ENCODE measurements at regions not wholly inside any gene's neighbourhood (a gene's known extent, or its start where the extent isn't known, plus 50 kb on each side); places are given as distances from the start of the nearest gene placed in this dataset.

DNA sequence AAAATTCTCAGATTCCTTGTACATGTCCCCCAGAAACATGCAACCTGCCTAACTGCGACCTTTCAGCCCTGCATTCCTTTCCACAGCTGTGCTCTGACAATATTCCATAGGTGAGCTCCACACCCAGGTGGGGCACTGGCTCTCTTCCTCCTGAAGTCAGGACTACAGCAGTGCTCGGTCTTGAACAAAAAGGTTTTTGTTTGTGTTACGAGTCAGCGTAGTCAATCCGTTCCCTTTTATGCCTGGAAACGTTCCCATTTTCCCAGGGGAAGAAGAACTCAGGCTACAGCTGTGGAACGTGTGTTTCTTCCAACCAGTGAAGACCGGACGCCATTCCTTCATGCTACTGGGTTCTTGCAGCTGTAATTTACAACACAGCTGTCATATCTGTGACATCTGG, 52.4 kb upstream of the PFKP start:
- no peak for TF ChIP-seq CTCF (IDR thresholded peaks at IDR 0.05; ENCODE audit: low read depth, low read length, missing input control)
- TF ChIP-seq TAF1 (conservative IDR thresholded peaks at IDR 0.05) = no peak
- TF ChIP-seq JUND (IDR thresholded peaks at IDR 0.05) = no peak
- no peak for TF ChIP-seq YY1 (IDR thresholded peaks at IDR 0.05)
- TF ChIP-seq RAD21 (IDR thresholded peaks at IDR 0.05) = no peak
- TF ChIP-seq GABPA (IDR thresholded peaks at IDR 0.05 in 1 of 2, conservative IDR thresholded peaks at IDR 0.05 in 1 of 2) = no peak
- no peak for TF ChIP-seq SP1 (IDR thresholded peaks at IDR 0.05)
- TF ChIP-seq, protein P1, sequence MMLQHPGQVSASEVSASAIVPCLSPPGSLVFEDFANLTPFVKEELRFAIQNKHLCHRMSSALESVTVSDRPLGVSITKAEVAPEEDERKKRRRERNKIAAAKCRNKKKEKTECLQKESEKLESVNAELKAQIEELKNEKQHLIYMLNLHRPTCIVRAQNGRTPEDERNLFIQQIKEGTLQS (IDR thresholded peaks at IDR 0.05) = no peak
- TF ChIP-seq, protein P2, sequence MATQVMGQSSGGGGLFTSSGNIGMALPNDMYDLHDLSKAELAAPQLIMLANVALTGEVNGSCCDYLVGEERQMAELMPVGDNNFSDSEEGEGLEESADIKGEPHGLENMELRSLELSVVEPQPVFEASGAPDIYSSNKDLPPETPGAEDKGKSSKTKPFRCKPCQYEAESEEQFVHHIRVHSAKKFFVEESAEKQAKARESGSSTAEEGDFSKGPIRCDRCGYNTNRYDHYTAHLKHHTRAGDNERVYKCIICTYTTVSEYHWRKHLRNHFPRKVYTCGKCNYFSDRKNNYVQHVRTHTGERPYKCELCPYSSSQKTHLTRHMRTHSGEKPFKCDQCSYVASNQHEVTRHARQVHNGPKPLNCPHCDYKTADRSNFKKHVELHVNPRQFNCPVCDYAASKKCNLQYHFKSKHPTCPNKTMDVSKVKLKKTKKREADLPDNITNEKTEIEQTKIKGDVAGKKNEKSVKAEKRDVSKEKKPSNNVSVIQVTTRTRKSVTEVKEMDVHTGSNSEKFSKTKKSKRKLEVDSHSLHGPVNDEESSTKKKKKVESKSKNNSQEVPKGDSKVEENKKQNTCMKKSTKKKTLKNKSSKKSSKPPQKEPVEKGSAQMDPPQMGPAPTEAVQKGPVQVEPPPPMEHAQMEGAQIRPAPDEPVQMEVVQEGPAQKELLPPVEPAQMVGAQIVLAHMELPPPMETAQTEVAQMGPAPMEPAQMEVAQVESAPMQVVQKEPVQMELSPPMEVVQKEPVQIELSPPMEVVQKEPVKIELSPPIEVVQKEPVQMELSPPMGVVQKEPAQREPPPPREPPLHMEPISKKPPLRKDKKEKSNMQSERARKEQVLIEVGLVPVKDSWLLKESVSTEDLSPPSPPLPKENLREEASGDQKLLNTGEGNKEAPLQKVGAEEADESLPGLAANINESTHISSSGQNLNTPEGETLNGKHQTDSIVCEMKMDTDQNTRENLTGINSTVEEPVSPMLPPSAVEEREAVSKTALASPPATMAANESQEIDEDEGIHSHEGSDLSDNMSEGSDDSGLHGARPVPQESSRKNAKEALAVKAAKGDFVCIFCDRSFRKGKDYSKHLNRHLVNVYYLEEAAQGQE (IDR thresholded peaks at IDR 0.05) = no peak
- no peak for TF ChIP-seq RXRA (IDR thresholded peaks at IDR 0.05)
